Transverse colon (tissue), 4 donors: ENCODE measurements at regions not wholly inside any gene's neighbourhood (a gene's known extent, or its start where the extent isn't known, plus 50 kb on each side); places are given as distances from the start of the nearest gene placed in this dataset.
A peak's percentile ranks its signal among the peaks of the same experiment; 100 is the strongest.

Source experiments
- DNase-seq: peaks from one replicate; pipeline ENCODE4 v3.0.0-alpha.2; 2019
- H3K27ac ChIP-seq, 4 donors: fragments of 200-600 bp; sonication (generic); 2 replicates each; pipeline ENCODE4 v1.5.1; 2016 to 2018; ENCODE audit warnings: inconsistent platforms in 4 of 4
- H3K27me3 ChIP-seq: fragments of 200-600 bp; sonication (generic); 2 replicates; pipeline ENCODE4 v1.5.1; 2017; ENCODE audit warnings: inconsistent platforms
- H3K36me3 ChIP-seq, 4 donors: fragments of 200-600 bp; sonication (generic); 2 replicates each; pipeline ENCODE4 v1.5.1; 2017 to 2019; ENCODE audit warnings: inconsistent platforms in 4 of 4
- H3K4me1 ChIP-seq, 4 donors: fragments of 200-600 bp; sonication (generic); 2 replicates each; pipeline ENCODE4 v1.5.1; 2017 to 2020; ENCODE audit warnings: inconsistent platforms in 4 of 4
- H3K4me3 ChIP-seq, 4 donors: fragments of 200-600 bp; sonication (generic); 1 replicate in 1 of 4; 2 replicates in 3 of 4; pipeline versions ENCODE4 v1.5.1 to v1.6.1; 2017 to 2019; ENCODE audit warnings: inconsistent platforms in 4 of 4
- H3K9me3 ChIP-seq, 2 donors: fragments of 200-600 bp; sonication (generic); 2 replicates each; pipeline ENCODE4 v1.5.1; 2017 to 2019; ENCODE audit warnings: inconsistent platforms in 2 of 2
- EP300 ChIP-seq: sonication (generic); formaldehyde crosslinking; IDR thresholded peaks from one replicate; pipeline ENCODE4 v1.6.1; 2017; ENCODE audit warnings: antibody characterized with exemption, low read depth
- POLR2A ChIP-seq: fragments of 450-650 bp; IDR thresholded peaks from one replicate; pipeline ENCODE4 v1.6.1; 2016; ENCODE audit warnings: antibody characterized with exemption, mild to moderate bottlenecking, moderate library complexity
- POLR2AphosphoS5 ChIP-seq, 3 donors: sonication (generic); formaldehyde crosslinking; IDR thresholded peaks; one replicate each; pipeline ENCODE4 v1.6.1; 2016; ENCODE audit warnings: antibody characterized with exemption in 3 of 3
- WGBS, 2 donors: methylation state at CpG; one replicate each; pipeline ENCODE4 v1.1.5; 2018; ENCODE audit warnings: low coverage in 1 of 2; 5-methylcytosine and 5-hydroxymethylcytosine counted together
- in situ Hi-C, 4 donors: fragments of 200-750 bp; cut with MboI; loops; one replicate each; pipeline versions ENCODE4 v1.15.0 to v1.15.1; 2017; ENCODE audit warnings: low sequenced_read_pairs in 3 of 4, low pct_ligation_motif_present in 1 of 4, low pct_unique_long_range_greater_than_20kb in 1 of 4
- intact Hi-C: fragments of 100-400 bp; cut with DNase I; formaldehyde crosslinking; loops from one replicate; pipeline ENCODE4 v1.15.1; 2023; ENCODE audit warnings: low total_unique reads
- TF ChIP-seq, protein P1 (sequence below), 5 experiments: fragments of 200-600 bp in 3 of 5; fragments of 450-650 bp in 2 of 5; sonication (generic) in 3 of 5; IDR thresholded peaks; 1 replicate in 2 of 5; 2 replicates in 3 of 5; pipeline ENCODE4 v1.5.1; 2016 to 2017; ENCODE audit warnings: antibody characterized with exemption in 5 of 5, inconsistent platforms in 3 of 5, mild to moderate bottlenecking in 2 of 5, moderate library complexity in 1 of 5

DNA sequence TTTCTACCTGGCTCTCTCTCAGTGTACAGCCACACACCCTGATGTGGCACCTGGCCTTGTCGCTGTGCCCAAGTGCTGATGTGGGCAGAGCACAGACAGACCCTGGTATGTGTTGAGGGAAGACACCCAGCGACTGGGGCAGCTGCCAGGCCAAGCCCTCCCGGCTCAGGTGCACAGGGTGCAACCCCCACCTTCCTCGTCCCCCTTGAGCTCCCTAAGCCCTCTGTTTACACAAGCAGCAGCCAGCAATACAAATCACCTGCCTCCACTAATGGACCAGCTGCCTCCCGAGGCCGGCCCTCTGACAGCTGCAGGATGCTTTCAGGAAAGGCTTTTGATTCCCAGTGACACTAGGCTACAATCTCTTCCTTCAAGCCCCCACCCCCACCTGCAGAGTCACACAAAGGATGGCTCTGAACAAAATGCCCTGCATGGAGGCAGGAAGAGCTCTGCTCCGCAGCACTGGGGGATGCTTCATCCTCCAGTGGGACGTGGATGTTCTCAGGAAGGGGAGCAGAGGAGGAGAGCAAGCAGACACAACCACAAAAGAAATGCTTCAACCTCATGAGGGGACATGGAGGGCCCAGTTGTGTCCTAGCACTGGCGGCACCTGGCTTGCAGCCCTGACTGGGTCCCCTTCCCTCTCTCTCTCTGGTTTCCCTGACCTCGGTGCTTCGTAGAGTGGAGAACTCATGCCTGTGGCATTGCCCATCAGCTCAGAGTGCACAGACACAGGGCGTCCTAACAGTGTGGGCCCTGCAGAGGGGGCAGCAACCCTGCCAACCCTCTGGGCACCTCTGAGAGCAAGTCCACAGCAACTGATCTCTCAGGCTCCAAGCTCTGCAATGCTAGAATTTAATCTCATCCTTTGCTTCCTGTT lies 140.8 kb downstream of the BARX1 start:
- Histone ChIP-seq H3K4me1 (no peaks in the 10 kb centered on the region), H3K4me3 (no peak overlapping the region), H3K36me3 (no peaks in the 10 kb centered on the region), H3K9me3 (no peaks in the 10 kb centered on the region), H3K27ac (no peak overlapping the region), H3K27me3 (no peaks in the 10 kb centered on the region)
- intact Hi-C loops (no loop called here), in situ Hi-C loops (no loop called here)
- DNase-seq, result peak; percentile 15
- 28% methylated on average over 9 of the region's 12 CpGs; no CpG with 5 or more reads in 1 of the 2 donors for WGBS, 2 donors
- TF ChIP-seq, protein P1, sequence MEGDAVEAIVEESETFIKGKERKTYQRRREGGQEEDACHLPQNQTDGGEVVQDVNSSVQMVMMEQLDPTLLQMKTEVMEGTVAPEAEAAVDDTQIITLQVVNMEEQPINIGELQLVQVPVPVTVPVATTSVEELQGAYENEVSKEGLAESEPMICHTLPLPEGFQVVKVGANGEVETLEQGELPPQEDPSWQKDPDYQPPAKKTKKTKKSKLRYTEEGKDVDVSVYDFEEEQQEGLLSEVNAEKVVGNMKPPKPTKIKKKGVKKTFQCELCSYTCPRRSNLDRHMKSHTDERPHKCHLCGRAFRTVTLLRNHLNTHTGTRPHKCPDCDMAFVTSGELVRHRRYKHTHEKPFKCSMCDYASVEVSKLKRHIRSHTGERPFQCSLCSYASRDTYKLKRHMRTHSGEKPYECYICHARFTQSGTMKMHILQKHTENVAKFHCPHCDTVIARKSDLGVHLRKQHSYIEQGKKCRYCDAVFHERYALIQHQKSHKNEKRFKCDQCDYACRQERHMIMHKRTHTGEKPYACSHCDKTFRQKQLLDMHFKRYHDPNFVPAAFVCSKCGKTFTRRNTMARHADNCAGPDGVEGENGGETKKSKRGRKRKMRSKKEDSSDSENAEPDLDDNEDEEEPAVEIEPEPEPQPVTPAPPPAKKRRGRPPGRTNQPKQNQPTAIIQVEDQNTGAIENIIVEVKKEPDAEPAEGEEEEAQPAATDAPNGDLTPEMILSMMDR (IDR thresholded peaks at IDR 0.05), result no peak
- TF ChIP-seq POLR2AphosphoS5 (IDR thresholded peaks at IDR 0.05) (no peak), EP300 (no peak), POLR2A (no peak)

GRCh38 chr9:93813221-93814076 lies 141.7 kb downstream of the BARX1 start:
- in situ Hi-C loops (no loop called here), intact Hi-C loops (no loop called here)
- no peak for DNase-seq
- Histone ChIP-seq H3K9me3 (no peaks in the 10 kb centered on the region), H3K4me1 (no peaks in the 10 kb centered on the region), H3K27me3 (no peaks in the 10 kb centered on the region), H3K36me3 (no peaks in the 10 kb centered on the region), H3K27ac (no peak overlapping the region), H3K4me3 (no peak overlapping the region)
- WGBS, 2 donors, result 43 to 48% methylated on average over 1 to 7 of the region's 7 CpGs
- TF ChIP-seq, protein P1 (IDR thresholded peaks at IDR 0.05), result no peak
- no peak for TF ChIP-seq EP300
- no peak for TF ChIP-seq POLR2A

- TF ChIP-seq EP300 (no peak), POLR2A (no peak), POLR2AphosphoS5 (IDR thresholded peaks at IDR 0.05) (no peak)
- TF ChIP-seq, protein P1 (IDR thresholded peaks at IDR 0.05), result no peak
- intact Hi-C loops, result no loop called here
- WGBS, 2 donors, result 89% methylated on average over 1 of the region's 1 CpG; no CpG with 5 or more reads in 1 of the 2 donors
- Histone ChIP-seq H3K27me3 (no peaks in the 10 kb centered on the region), H3K4me1 (no peaks in the 10 kb centered on the region), H3K27ac (no peak overlapping the region), H3K9me3 (no peaks in the 10 kb centered on the region), H3K36me3 (no peaks in the 10 kb centered on the region), H3K4me3 (no peak overlapping the region)
- in situ Hi-C loops, result no loop called here
- no peak for DNase-seq
Observed at GRCh38 chr9:93812410-93812668, 142.8 kb downstream of the BARX1 start.
